Ishikawa (cell line): ENCODE measurements at regions not wholly inside any gene's neighbourhood (a gene's known extent, or its start where the extent isn't known, plus 50 kb on each side); places are given as distances from the start of the nearest gene placed in this dataset.

ENCODE experiments used
- CEBPB ChIP-seq: IDR thresholded peaks from 2 replicates; pipeline ENCODE4 v1.6.1; 2012
- CREB1 ChIP-seq: IDR thresholded peaks from 2 replicates; pipeline ENCODE4 v1.6.1; 2012; ENCODE audit warnings: low read depth
- EGR1 ChIP-seq: IDR thresholded peaks from 2 replicates; pipeline ENCODE4 v1.6.1; 2012
- EP300 ChIP-seq: IDR thresholded peaks from 2 replicates; pipeline ENCODE4 v1.6.1; 2012; ENCODE audit warnings: borderline replicate concordance
- FOXM1 ChIP-seq: IDR thresholded peaks from 2 replicates; pipeline ENCODE4 v1.6.1; 2012; ENCODE audit warnings: low read depth, borderline replicate concordance
- MAX ChIP-seq: IDR thresholded peaks from 2 replicates; pipeline ENCODE4 v1.6.1; 2012
- NFIC ChIP-seq: IDR thresholded peaks from 2 replicates; pipeline ENCODE4 v1.6.1; 2012
- RAD21 ChIP-seq: IDR thresholded peaks from 2 replicates; pipeline ENCODE4 v1.6.1; 2012; ENCODE audit warnings: low read depth
- TAF1 ChIP-seq: IDR thresholded peaks from 2 replicates; pipeline ENCODE4 v1.6.1; 2012; ENCODE audit warnings: low read depth, mild to moderate bottlenecking
- TCF12 ChIP-seq: IDR thresholded peaks from 2 replicates; pipeline ENCODE4 v1.6.1; 2012; ENCODE audit warnings: low read depth
- TEAD4 ChIP-seq: IDR thresholded peaks from 2 replicates; pipeline ENCODE4 v1.6.1; 2012
- YY1 ChIP-seq: IDR thresholded peaks from 2 replicates; pipeline ENCODE4 v1.6.1; 2012; ENCODE audit warnings: low read depth
- ZBTB7A ChIP-seq: IDR thresholded peaks from 2 replicates; pipeline ENCODE4 v1.6.1; 2012; ENCODE audit warnings: low read depth
- TF ChIP-seq, protein P1 (sequence below): IDR thresholded peaks from 2 replicates; pipeline ENCODE4 v1.6.1; 2012
- TF ChIP-seq, protein P2 (sequence below): IDR thresholded peaks from 2 replicates; pipeline ENCODE4 v1.6.1; 2012; ENCODE audit warnings: low read depth, mild to moderate bottlenecking

- no peak for TF ChIP-seq EGR1
- no peak for TF ChIP-seq EP300
- no peak for TF ChIP-seq MAX
- no peak for TF ChIP-seq RAD21
- no peak for TF ChIP-seq FOXM1
- no peak for TF ChIP-seq TAF1
- TF ChIP-seq CREB1: no peak
- no peak for TF ChIP-seq ZBTB7A
- no peak for TF ChIP-seq CEBPB
- TF ChIP-seq, protein P1, sequence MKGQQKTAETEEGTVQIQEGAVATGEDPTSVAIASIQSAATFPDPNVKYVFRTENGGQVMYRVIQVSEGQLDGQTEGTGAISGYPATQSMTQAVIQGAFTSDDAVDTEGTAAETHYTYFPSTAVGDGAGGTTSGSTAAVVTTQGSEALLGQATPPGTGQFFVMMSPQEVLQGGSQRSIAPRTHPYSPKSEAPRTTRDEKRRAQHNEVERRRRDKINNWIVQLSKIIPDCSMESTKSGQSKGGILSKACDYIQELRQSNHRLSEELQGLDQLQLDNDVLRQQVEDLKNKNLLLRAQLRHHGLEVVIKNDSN: no peak
- no peak for TF ChIP-seq NFIC
- TF ChIP-seq YY1: no peak
- no peak for TF ChIP-seq TEAD4
- TF ChIP-seq, protein P2, sequence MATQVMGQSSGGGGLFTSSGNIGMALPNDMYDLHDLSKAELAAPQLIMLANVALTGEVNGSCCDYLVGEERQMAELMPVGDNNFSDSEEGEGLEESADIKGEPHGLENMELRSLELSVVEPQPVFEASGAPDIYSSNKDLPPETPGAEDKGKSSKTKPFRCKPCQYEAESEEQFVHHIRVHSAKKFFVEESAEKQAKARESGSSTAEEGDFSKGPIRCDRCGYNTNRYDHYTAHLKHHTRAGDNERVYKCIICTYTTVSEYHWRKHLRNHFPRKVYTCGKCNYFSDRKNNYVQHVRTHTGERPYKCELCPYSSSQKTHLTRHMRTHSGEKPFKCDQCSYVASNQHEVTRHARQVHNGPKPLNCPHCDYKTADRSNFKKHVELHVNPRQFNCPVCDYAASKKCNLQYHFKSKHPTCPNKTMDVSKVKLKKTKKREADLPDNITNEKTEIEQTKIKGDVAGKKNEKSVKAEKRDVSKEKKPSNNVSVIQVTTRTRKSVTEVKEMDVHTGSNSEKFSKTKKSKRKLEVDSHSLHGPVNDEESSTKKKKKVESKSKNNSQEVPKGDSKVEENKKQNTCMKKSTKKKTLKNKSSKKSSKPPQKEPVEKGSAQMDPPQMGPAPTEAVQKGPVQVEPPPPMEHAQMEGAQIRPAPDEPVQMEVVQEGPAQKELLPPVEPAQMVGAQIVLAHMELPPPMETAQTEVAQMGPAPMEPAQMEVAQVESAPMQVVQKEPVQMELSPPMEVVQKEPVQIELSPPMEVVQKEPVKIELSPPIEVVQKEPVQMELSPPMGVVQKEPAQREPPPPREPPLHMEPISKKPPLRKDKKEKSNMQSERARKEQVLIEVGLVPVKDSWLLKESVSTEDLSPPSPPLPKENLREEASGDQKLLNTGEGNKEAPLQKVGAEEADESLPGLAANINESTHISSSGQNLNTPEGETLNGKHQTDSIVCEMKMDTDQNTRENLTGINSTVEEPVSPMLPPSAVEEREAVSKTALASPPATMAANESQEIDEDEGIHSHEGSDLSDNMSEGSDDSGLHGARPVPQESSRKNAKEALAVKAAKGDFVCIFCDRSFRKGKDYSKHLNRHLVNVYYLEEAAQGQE: no peak
- TF ChIP-seq TCF12: no peak
Measured at GRCh38 chr9:118330191-118330986, 626.2 kb downstream of the TLR4 start.

GRCh38 chr9:118331622-118332045 lies 627.4 kb downstream of the TLR4 start:
- TF ChIP-seq TAF1: no peak
- TF ChIP-seq ZBTB7A: no peak
- TF ChIP-seq CEBPB: no peak
- TF ChIP-seq FOXM1: no peak
- no peak for TF ChIP-seq NFIC
- TF ChIP-seq MAX: no peak
- no peak for TF ChIP-seq EGR1
- TF ChIP-seq CREB1: no peak
- TF ChIP-seq, protein P2: no peak
- no peak for TF ChIP-seq RAD21
- TF ChIP-seq YY1: no peak
- TF ChIP-seq, protein P1: no peak
- no peak for TF ChIP-seq TCF12

DNA sequence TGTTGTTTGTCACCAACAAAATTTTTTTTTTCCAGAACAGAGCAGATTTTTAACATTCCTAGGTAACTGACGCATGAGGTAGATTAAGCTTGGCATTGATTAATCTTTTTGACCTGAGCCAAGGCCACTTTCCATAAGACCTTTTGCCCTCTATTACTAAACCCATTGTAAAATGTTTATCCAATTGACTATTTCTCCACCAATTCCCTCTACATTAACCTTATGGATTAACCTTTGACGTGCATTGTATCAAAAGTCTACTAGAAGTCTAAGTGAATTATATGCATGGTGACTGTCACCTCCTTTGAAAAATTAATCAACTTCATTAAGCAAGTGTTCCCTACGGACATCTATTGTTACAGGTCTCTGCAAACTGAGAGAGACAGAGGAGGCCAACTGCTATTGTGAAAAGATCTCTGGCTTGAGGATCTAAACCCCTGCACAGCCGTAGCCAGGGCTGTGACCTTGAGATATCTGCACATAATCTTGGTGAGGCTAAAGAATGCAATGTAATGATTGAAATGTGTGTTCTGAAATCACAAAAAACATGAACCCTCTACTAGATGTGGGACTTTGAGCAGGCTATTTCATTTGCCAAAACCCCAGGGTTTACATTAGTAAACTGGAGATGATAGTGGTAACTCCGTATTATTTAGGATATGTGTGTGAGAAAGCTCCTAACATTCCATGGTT lies 632.2 kb downstream of the TLR4 start:
- TF ChIP-seq NFIC: no peak
- TF ChIP-seq ZBTB7A: no peak
- TF ChIP-seq, protein P1: no peak

DNA sequence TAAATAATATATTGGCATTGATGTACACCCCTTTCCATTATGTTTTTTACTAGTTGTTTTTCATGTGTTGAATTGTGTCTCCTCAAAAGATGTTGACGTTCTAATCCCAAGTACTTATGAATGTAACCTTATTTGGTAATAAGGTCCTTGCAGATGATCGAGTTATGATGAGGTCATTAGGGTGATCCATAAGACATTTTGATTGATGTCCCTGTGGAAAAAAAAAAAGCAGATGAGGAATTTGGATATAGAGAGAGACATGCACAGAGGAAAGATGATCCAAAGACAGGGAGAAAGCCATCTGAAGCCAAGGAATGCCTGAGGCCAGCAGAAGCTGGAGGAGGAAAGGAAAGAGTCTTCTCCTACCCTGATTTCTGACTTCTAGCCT lies 632.7 kb downstream of the TLR4 start:
- no peak for TF ChIP-seq FOXM1
- TF ChIP-seq EP300: no peak
- TF ChIP-seq, protein P2: no peak
- TF ChIP-seq, protein P1: no peak
- no peak for TF ChIP-seq TAF1
- no peak for TF ChIP-seq ZBTB7A
- TF ChIP-seq TCF12: no peak
- no peak for TF ChIP-seq CREB1
- no peak for TF ChIP-seq NFIC
- TF ChIP-seq TEAD4: no peak
- TF ChIP-seq YY1: no peak
- no peak for TF ChIP-seq RAD21
- TF ChIP-seq MAX: no peak
- no peak for TF ChIP-seq EGR1
- no peak for TF ChIP-seq CEBPB
